Upper lobe of left lung (tissue), 6 donors: ENCODE measurements at regions not wholly inside any gene's neighbourhood (a gene's known extent, or its start where the extent isn't known, plus 50 kb on each side); places are given as distances from the start of the nearest gene placed in this dataset.
"Not testable (repeated sequence)": the region's sequence is repeated elsewhere in the genome, so short reads cannot be mapped to it uniquely, and the experiment has no call there.

Source experiments
- ATAC-seq, 2 donors: fragments of 200-7000 bp; cut with Tn5 transposase; one replicate each; pipeline ENCODE4 v1.9.1; 2022; ENCODE audit warnings: mild to moderate bottlenecking in 2 of 2, moderate library complexity in 2 of 2; ENCODE audit not compliant: low FRiP score in 2 of 2
- DNase-seq, 2 donors: peaks; one replicate each; pipeline ENCODE4 v3.0.0-alpha.2; 2019 to 2020
- H3K27ac ChIP-seq, 4 donors: fragments of 200-600 bp; sonication (generic); one replicate each; pipeline ENCODE4 v1.5.1; 2016 to 2019
- H3K27me3 ChIP-seq, 4 donors: fragments of 200-600 bp; sonication (generic); one replicate each; pipeline ENCODE4 v1.5.1; 2017 to 2019
- H3K36me3 ChIP-seq, 4 donors: fragments of 200-600 bp; sonication (generic); one replicate each; pipeline ENCODE4 v1.5.1; 2016 to 2019
- H3K4me1 ChIP-seq, 4 donors: fragments of 200-600 bp; sonication (generic); one replicate each; pipeline ENCODE4 v1.5.1; 2018 to 2019
- H3K4me3 ChIP-seq, 4 donors: fragments of 200-600 bp; sonication (generic); one replicate each; pipeline ENCODE4 v1.5.1; 2017 to 2019; ENCODE audit warnings: mild to moderate bottlenecking in 2 of 4, moderate library complexity in 1 of 4
- H3K9me3 ChIP-seq, 4 donors: fragments of 200-600 bp; sonication (generic); one replicate each; pipeline ENCODE4 v1.5.1; 2018 to 2019
- CTCF ChIP-seq, 6 experiments: fragments of 450-650 bp in 4 of 6; fragments of 200-600 bp in 2 of 6; sonication (generic) in 2 of 6; IDR thresholded peaks; one replicate each; pipeline ENCODE4 v1.5.1; 2016 to 2019; ENCODE audit warnings: antibody characterized with exemption in 6 of 6
- EP300 ChIP-seq, 4 donors: sonication (generic); formaldehyde crosslinking; IDR thresholded peaks; one replicate each; pipeline ENCODE4 v1.5.1; 2017; ENCODE audit warnings: antibody characterized with exemption in 4 of 4, control low read depth in 2 of 4
- POLR2A ChIP-seq, 4 donors: fragments of 450-650 bp; IDR thresholded peaks; one replicate each; pipeline ENCODE4 v1.5.1; 2016 to 2017; ENCODE audit warnings: antibody characterized with exemption in 4 of 4, mild to moderate bottlenecking in 2 of 4
- POLR2AphosphoS5 ChIP-seq, 2 donors: sonication (generic); formaldehyde crosslinking; IDR thresholded peaks; one replicate each; pipeline ENCODE4 v1.5.1; 2017; ENCODE audit warnings: antibody characterized with exemption in 2 of 2
- WGBS, 2 donors: methylation state at CpG; one replicate each; pipeline ENCODE4 v1.1.5; 2017 to 2018; 5-methylcytosine and 5-hydroxymethylcytosine counted together
- donor health status: DM: no; HTN: no; CAD: no; lungs with moderate emphysema.
- donor health status: DM: no; HTN: yes; CAD: no; lungs with severe emphysema.

- H3K4me1 ChIP-seq = peaks cover 0 to 9% (median 2%) of the 10 kb centered on the region in 4 donors
- WGBS, 2 donors = 82 to 94% methylated on average over 4 of the region's 4 CpGs
- ATAC-seq = no peak
- H3K9me3 ChIP-seq = no peaks in the 10 kb centered on the region
- H3K36me3 ChIP-seq = no peaks in the 10 kb centered on the region
- no peak overlapping the region for H3K4me3 ChIP-seq
- H3K27ac ChIP-seq = no peak overlapping the region
- no peak for DNase-seq
- TF ChIP-seq POLR2A (IDR thresholded peaks at IDR 0.05) = no peak
- TF ChIP-seq POLR2AphosphoS5 (IDR thresholded peaks at IDR 0.05) = no peak
- no peak for TF ChIP-seq EP300 (IDR thresholded peaks at IDR 0.05)
- no peak for TF ChIP-seq CTCF (IDR thresholded peaks at IDR 0.05)
- no peaks in the 10 kb centered on the region for H3K27me3 ChIP-seq
Measured at GRCh38 chr5:124960266-124960665, 213.8 kb upstream of the ZNF608 start.

DNA sequence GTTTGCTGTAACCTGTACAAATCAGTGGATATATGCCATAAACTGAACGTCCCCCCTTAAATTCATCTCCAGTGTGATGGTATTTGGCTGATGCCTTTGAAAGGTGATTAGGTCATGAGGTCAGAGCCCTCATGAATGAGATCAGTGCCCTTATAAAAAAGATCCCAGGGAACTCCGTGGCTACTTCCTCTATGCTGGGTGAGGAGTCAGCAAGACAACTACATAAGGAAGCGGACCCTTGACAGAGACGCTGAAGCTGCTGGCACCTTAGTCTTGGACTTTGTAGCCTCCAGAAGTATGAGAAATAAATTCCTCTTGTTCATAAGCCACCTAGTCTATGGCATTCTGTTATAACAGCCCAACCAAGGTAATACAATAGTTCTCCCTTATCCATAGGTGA lies 215.1 kb upstream of the ZNF608 start:
- no peaks in the 10 kb centered on the region for H3K27me3 ChIP-seq
- no peak overlapping the region for H3K27ac ChIP-seq
- ATAC-seq (no peak), DNase-seq (no peak)
- no peak for TF ChIP-seq POLR2AphosphoS5 (IDR thresholded peaks at IDR 0.05)
- TF ChIP-seq EP300 (IDR thresholded peaks at IDR 0.05) = no peak
- no peak for TF ChIP-seq CTCF (IDR thresholded peaks at IDR 0.05)
- TF ChIP-seq POLR2A (IDR thresholded peaks at IDR 0.05) = no peak
- no peaks in the 10 kb centered on the region for H3K9me3 ChIP-seq
- H3K4me3 ChIP-seq = no peak overlapping the region
- peaks cover 0 to 9% (median 2%) of the 10 kb centered on the region in 4 donors for H3K4me1 ChIP-seq
- 77 to 82% methylated on average over 4 of the region's 4 CpGs for WGBS, 2 donors
- no peaks in the 10 kb centered on the region for H3K36me3 ChIP-seq

- Histone ChIP-seq H3K36me3 (no peaks in the 10 kb centered on the region), H3K27ac (no peak overlapping the region), H3K4me1 (peaks cover 0 to 9% (median 2%) of the 10 kb centered on the region in 4 donors), H3K27me3 (no peaks in the 10 kb centered on the region), H3K4me3 (no peak overlapping the region), H3K9me3 (no peaks in the 10 kb centered on the region)
- no peak for ATAC-seq
- DNase-seq = no peak
- TF ChIP-seq CTCF (IDR thresholded peaks at IDR 0.05) (no peak), POLR2AphosphoS5 (IDR thresholded peaks at IDR 0.05) (no peak), EP300 (IDR thresholded peaks at IDR 0.05) (no peak), POLR2A (IDR thresholded peaks at IDR 0.05) (no peak)
- WGBS, 2 donors = 84 to 88% methylated on average over 3 of the region's 3 CpGs
Measured at GRCh38 chr5:124962111-124962510, 215.7 kb upstream of the ZNF608 start.

DNA sequence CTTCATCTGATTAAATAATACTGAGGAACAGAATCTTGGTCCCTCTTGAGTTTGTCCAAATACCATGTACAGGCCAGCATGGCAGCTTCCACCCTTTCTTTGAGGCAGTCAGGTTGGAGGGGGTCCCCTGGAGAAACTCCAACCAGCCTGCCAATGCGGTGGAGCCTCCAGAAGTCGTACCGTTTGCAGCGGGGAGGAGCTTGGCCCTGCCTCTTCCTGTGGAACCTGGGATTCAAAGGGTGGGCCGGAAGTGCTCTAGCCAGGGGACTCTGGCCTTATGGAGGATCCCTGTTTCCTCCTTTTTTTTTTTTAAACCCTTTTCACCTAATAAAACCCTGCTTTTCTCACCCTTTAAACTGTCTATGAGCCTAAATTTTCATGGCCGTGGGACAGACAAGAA lies 216.3 kb upstream of the ZNF608 start:
- Histone ChIP-seq H3K9me3 (no peaks in the 10 kb centered on the region), H3K36me3 (no peaks in the 10 kb centered on the region), H3K4me1 (peaks cover 0 to 9% (median 2%) of the 10 kb centered on the region in 4 donors), H3K27me3 (no peaks in the 10 kb centered on the region), H3K27ac (no peak overlapping the region), H3K4me3 (no peak overlapping the region)
- 79 to 82% methylated on average over 6 of the region's 6 CpGs for WGBS, 2 donors
- ATAC-seq (no peak), DNase-seq (no peak)
- no peak for TF ChIP-seq EP300 (IDR thresholded peaks at IDR 0.05)
- TF ChIP-seq POLR2A (IDR thresholded peaks at IDR 0.05) = no peak
- no peak for TF ChIP-seq POLR2AphosphoS5 (IDR thresholded peaks at IDR 0.05)
- no peak for TF ChIP-seq CTCF (IDR thresholded peaks at IDR 0.05)

DNA sequence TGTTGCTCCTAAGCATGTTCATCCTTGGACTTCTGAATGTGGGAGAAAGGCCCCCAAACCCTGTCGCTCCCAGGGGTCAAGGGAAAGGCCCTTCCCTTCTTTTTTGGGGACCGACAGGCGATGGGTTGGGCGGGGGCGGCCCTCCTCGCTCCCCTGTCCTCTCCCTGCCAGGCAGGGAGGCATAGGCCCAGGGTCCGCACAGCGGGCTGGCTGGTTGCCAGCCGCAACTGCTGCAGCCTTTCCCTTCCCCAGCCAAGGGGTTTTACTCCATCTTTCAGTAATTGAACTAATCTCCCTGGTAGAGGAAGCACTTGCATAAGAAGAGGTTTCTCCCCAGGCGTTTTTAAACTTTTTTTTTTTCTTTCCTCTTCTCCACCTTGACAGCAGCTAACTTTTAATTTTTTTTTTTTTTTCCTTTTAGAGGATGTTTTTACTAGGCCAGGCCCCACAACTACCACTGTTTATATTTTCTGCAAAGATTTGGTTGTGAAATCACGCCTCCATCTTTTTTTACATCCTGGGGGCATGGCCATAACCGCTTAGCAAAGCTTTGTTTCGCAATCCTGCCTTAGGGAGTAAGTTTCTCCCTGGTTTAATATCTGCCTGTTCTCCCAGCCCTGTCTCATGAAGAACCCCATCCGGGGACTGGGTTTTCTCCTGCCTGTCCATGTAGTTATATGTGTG lies 216.9 kb upstream of the ZNF608 start:
- H3K4me3 ChIP-seq = no peak overlapping the region
- no peak overlapping the region for H3K27ac ChIP-seq
- ATAC-seq = peak in 1 of 2 donors; percentile 39

DNA sequence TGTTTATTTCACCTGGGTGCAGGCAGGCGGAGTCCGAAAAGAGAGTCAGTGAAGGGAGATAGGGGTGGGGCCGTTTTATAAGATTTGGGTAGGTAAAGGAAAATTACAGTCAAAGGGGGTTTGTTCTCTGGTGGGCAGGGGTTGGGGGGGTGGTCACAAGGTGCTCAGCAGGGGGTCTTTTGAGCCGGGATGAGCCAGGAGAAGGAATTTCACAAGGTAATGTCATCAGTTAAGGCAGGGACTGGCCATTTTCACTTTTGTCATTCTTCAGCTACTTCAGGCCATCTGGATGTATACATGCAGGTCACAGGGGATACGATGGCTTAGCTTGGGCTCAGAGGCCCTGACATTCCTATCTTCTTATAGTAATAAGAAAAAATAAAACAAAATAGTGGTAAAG lies 220.3 kb upstream of the ZNF608 start:
- H3K4me3 ChIP-seq, DNase-seq, H3K4me1 ChIP-seq, ATAC-seq, H3K27me3 ChIP-seq, H3K36me3 ChIP-seq, H3K9me3 ChIP-seq, H3K27ac ChIP-seq: not testable (repeated sequence)
- 72 to 83% methylated on average over 5 of the region's 5 CpGs for WGBS, 2 donors

More for the DNA sequence above, 216.9 kb upstream of the ZNF608 start:
- DNase-seq = peak in 1 of 2 donors; percentile 74
- no peaks in the 10 kb centered on the region for H3K36me3 ChIP-seq
- 57 to 66% methylated on average over 10 to 14 of the region's 14 CpGs for WGBS, 2 donors
- no peaks in the 10 kb centered on the region for H3K27me3 ChIP-seq
- no peaks in the 10 kb centered on the region for H3K9me3 ChIP-seq
- H3K4me1 ChIP-seq = peaks cover 0 to 9% (median 2%) of the 10 kb centered on the region in 4 donors
- TF ChIP-seq POLR2AphosphoS5 (IDR thresholded peaks at IDR 0.05) = no peak
- TF ChIP-seq EP300 (IDR thresholded peaks at IDR 0.05) = no peak
- TF ChIP-seq POLR2A (IDR thresholded peaks at IDR 0.05) = no peak
- TF ChIP-seq CTCF (IDR thresholded peaks at IDR 0.05) = no peak

GRCh38 chr5:124970381-124970780 lies 223.9 kb upstream of the ZNF608 start:
- DNase-seq, H3K4me3 ChIP-seq, H3K4me1 ChIP-seq, H3K9me3 ChIP-seq, H3K27me3 ChIP-seq, ATAC-seq, H3K27ac ChIP-seq, H3K36me3 ChIP-seq: not testable (repeated sequence)
- 92 to 94% methylated on average over 5 of the region's 5 CpGs for WGBS, 2 donors
